Transverse colon (tissue), 4 donors: ENCODE measurements at regions not wholly inside any gene's neighbourhood (a gene's known extent, or its start where the extent isn't known, plus 50 kb on each side); places are given as distances from the start of the nearest gene placed in this dataset.

Experiments
- DNase-seq: peaks from one replicate; pipeline ENCODE4 v3.0.0-alpha.2; 2019
- H3K27ac ChIP-seq, 4 donors: fragments of 200-600 bp; sonication (generic); 2 replicates each; pipeline ENCODE4 v1.5.1; 2016 to 2018; ENCODE audit warnings: inconsistent platforms in 4 of 4
- H3K27me3 ChIP-seq: fragments of 200-600 bp; sonication (generic); 2 replicates; pipeline ENCODE4 v1.5.1; 2017; ENCODE audit warnings: inconsistent platforms
- H3K36me3 ChIP-seq, 4 donors: fragments of 200-600 bp; sonication (generic); 2 replicates each; pipeline ENCODE4 v1.5.1; 2017 to 2019; ENCODE audit warnings: inconsistent platforms in 4 of 4
- H3K4me1 ChIP-seq, 4 donors: fragments of 200-600 bp; sonication (generic); 2 replicates each; pipeline ENCODE4 v1.5.1; 2017 to 2020; ENCODE audit warnings: inconsistent platforms in 4 of 4
- H3K4me3 ChIP-seq, 4 donors: fragments of 200-600 bp; sonication (generic); 1 replicate in 1 of 4; 2 replicates in 3 of 4; pipeline versions ENCODE4 v1.5.1 to v1.6.1; 2017 to 2019; ENCODE audit warnings: inconsistent platforms in 4 of 4
- H3K9me3 ChIP-seq, 2 donors: fragments of 200-600 bp; sonication (generic); 2 replicates each; pipeline ENCODE4 v1.5.1; 2017 to 2019; ENCODE audit warnings: inconsistent platforms in 2 of 2
- CTCF ChIP-seq, 5 experiments: fragments of 200-600 bp in 3 of 5; fragments of 450-650 bp in 2 of 5; sonication (generic) in 3 of 5; IDR thresholded peaks; 1 replicate in 2 of 5; 2 replicates in 3 of 5; pipeline ENCODE4 v1.5.1; 2016 to 2017; ENCODE audit warnings: antibody characterized with exemption in 5 of 5, inconsistent platforms in 3 of 5, mild to moderate bottlenecking in 2 of 5, moderate library complexity in 1 of 5
- EP300 ChIP-seq: sonication (generic); formaldehyde crosslinking; IDR thresholded peaks from one replicate; pipeline ENCODE4 v1.6.1; 2017; ENCODE audit warnings: antibody characterized with exemption, low read depth
- POLR2A ChIP-seq: fragments of 450-650 bp; IDR thresholded peaks from one replicate; pipeline ENCODE4 v1.6.1; 2016; ENCODE audit warnings: antibody characterized with exemption, mild to moderate bottlenecking, moderate library complexity
- POLR2AphosphoS5 ChIP-seq, 3 donors: sonication (generic); formaldehyde crosslinking; IDR thresholded peaks; one replicate each; pipeline ENCODE4 v1.6.1; 2016; ENCODE audit warnings: antibody characterized with exemption in 3 of 3
- WGBS, 2 donors: methylation state at CpG; one replicate each; pipeline ENCODE4 v1.1.5; 2018; ENCODE audit warnings: low coverage in 1 of 2; 5-methylcytosine and 5-hydroxymethylcytosine counted together
- in situ Hi-C, 4 donors: fragments of 200-750 bp; cut with MboI; loops; one replicate each; pipeline versions ENCODE4 v1.15.0 to v1.15.1; 2017; ENCODE audit warnings: low sequenced_read_pairs in 3 of 4, low pct_ligation_motif_present in 1 of 4, low pct_unique_long_range_greater_than_20kb in 1 of 4
- intact Hi-C: fragments of 100-400 bp; cut with DNase I; formaldehyde crosslinking; loops from one replicate; pipeline ENCODE4 v1.15.1; 2023; ENCODE audit warnings: low total_unique reads

DNA sequence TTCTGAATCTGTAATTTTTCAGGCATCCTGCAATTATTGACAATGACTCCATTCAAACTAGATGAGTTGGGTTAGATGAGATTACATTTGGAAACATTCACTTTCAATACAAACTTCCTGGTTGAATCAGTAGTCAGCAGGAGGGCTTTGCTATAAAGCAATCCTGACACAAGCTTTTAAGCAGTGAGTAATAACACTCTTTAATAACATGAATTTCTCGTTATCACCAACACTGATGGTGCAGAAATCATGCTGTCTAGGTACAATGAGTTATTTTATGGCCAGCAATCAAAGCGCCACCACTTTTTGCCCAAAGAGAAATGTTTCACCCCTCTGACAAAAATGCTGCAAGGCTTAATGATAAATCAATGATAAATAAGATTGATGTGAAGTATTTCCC, 474.8 kb upstream of the CNTN4 start:
- in situ Hi-C loops (no loop called here), intact Hi-C loops (no loop called here)
- 85 to 94% methylated on average over 2 of the region's 2 CpGs for WGBS, 2 donors
- H3K9me3 ChIP-seq, result no peaks in the 10 kb centered on the region
- TF ChIP-seq POLR2AphosphoS5 (IDR thresholded peaks at IDR 0.05), result no peak
- TF ChIP-seq CTCF (IDR thresholded peaks at IDR 0.05), result no peak
- no peak for TF ChIP-seq EP300
- no peak for TF ChIP-seq POLR2A
- H3K4me3 ChIP-seq, result no peak overlapping the region
- no peaks in the 10 kb centered on the region for H3K36me3 ChIP-seq
- no peaks in the 10 kb centered on the region for H3K4me1 ChIP-seq
- H3K27me3 ChIP-seq, result no peaks in the 10 kb centered on the region
- DNase-seq, result no peak
- H3K27ac ChIP-seq, result no peak overlapping the region

GRCh38 chr3:1632128-1632527, 466.5 kb upstream of the CNTN4 start:
- peak; percentile 12 for DNase-seq
- H3K4me1 ChIP-seq, result peaks cover 0 to 8% (median 2%) of the 10 kb centered on the region in 4 donors
- H3K4me3 ChIP-seq, result no peak overlapping the region
- H3K36me3 ChIP-seq, result no peaks in the 10 kb centered on the region
- intact Hi-C loops (no loop called here), in situ Hi-C loops (no loop called here)
- H3K27ac ChIP-seq, result peak overlapping the region in 1 of 4 donors; percentile 10
- H3K9me3 ChIP-seq, result no peaks in the 10 kb centered on the region
- TF ChIP-seq POLR2A (no peak), POLR2AphosphoS5 (IDR thresholded peaks at IDR 0.05) (no peak)
- no peaks in the 10 kb centered on the region for H3K27me3 ChIP-seq
- 53 to 65% methylated on average over 7 of the region's 7 CpGs for WGBS, 2 donors

GRCh38 chr3:1661839-1662238, 436.8 kb upstream of the CNTN4 start:
- Histone ChIP-seq H3K27ac (no peak overlapping the region), H3K36me3 (no peaks in the 10 kb centered on the region), H3K4me3 (no peak overlapping the region), H3K4me1 (no peaks in the 10 kb centered on the region), H3K9me3 (no peaks in the 10 kb centered on the region), H3K27me3 (no peaks in the 10 kb centered on the region)
- no peak for DNase-seq
- intact Hi-C loops, result no loop called here
- in situ Hi-C loops, result no loop called here
- TF ChIP-seq EP300 (no peak), POLR2A (no peak), POLR2AphosphoS5 (IDR thresholded peaks at IDR 0.05) (no peak), CTCF (IDR thresholded peaks at IDR 0.05) (no peak)
- WGBS, 2 donors, result 38% methylated on average over 1 of the region's 1 CpG; no CpG with 5 or more reads in 1 of the 2 donors

GRCh38 chr3:1664266-1664665, 434.4 kb upstream of the CNTN4 start:
- no peak overlapping the region for H3K4me3 ChIP-seq
- H3K27ac ChIP-seq, result no peak overlapping the region
- TF ChIP-seq POLR2AphosphoS5 (IDR thresholded peaks at IDR 0.05), result no peak
- intact Hi-C loops (no loop called here), in situ Hi-C loops (no loop called here)
- DNase-seq, result no peak
- no peaks in the 10 kb centered on the region for H3K9me3 ChIP-seq
- WGBS, 2 donors, result 76 to 78% methylated on average over 1 of the region's 1 CpG
- no peaks in the 10 kb centered on the region for H3K36me3 ChIP-seq
- no peaks in the 10 kb centered on the region for H3K27me3 ChIP-seq
- H3K4me1 ChIP-seq, result no peaks in the 10 kb centered on the region

DNA sequence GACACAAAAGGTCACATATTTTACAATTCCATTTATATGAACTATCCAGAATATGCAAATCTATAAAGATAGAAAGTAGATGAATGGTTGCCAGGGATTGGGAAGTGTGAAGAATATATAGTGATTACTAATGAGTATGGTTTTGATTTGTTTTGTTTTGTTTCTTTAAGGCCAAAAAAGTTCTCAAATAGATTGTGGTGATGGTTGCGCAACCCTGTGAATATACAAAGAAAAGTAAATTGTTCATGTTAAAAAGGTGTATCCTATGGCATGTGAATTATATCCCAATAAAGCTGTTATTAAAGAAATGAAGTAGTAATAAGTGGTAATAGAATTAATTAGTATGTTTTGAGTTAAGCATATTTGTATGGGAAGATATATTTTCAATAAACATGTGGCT, 431.8 kb upstream of the CNTN4 start:
- in situ Hi-C loops (no loop called here), intact Hi-C loops (no loop called here)
- Histone ChIP-seq H3K4me1 (no peaks in the 10 kb centered on the region), H3K4me3 (no peak overlapping the region), H3K36me3 (no peaks in the 10 kb centered on the region), H3K27me3 (no peaks in the 10 kb centered on the region), H3K9me3 (no peaks in the 10 kb centered on the region), H3K27ac (no peak overlapping the region)
- no peak for TF ChIP-seq POLR2A
- TF ChIP-seq EP300, result no peak
- no peak for TF ChIP-seq CTCF (IDR thresholded peaks at IDR 0.05)
- no peak for TF ChIP-seq POLR2AphosphoS5 (IDR thresholded peaks at IDR 0.05)
- WGBS, 2 donors, result 93 to 100% methylated on average over 1 of the region's 1 CpG
- no peak for DNase-seq
